ENCODE measurements at regions not wholly inside any gene's neighbourhood (a gene's known extent, or its start where the extent isn't known, plus 50 kb on each side); places are given as distances from the start of the nearest gene placed in this dataset.

- Histone ChIP-seq H3K9me3 (ENCODE audit: control insufficient read depth in 2 of 3, insufficient read depth in 1 of 3, low read length in 3 of 3) (no peaks in the 10 kb centered on the region), H3K36me3 (ENCODE audit: control insufficient read depth in 2 of 3, insufficient read depth in 3 of 3, low read length in 3 of 3) (no peaks in the 10 kb centered on the region), H3K27ac (ENCODE audit: low read depth in 2 of 2, low read length in 2 of 2) (no peak overlapping the region), H3K27me3 (ENCODE audit: control insufficient read depth, insufficient read depth, low read length) (no peaks in the 10 kb centered on the region), H3K9ac (ENCODE audit: low read length in 3 of 3) (no peak overlapping the region), H3K4me1 (ENCODE audit: control insufficient read depth in 2 of 3, insufficient read depth in 2 of 3, low read depth in 1 of 3, low read length in 3 of 3) (no peaks in the 10 kb centered on the region), H3K4me3 (ENCODE audit: low read length in 3 of 3) (no peak overlapping the region)
- intact Hi-C loops (cut with DNase I), result no loop called here
- FAIRE-seq (no peak), DNase-seq (no peak)
- TF ChIP-seq CTCF (IDR thresholded peaks at IDR 0.05; ENCODE audit: borderline replicate concordance, extremely low read depth, insufficient read depth), result no peak
Measured at GRCh38 chr12:13716119-13716518, 265.3 kb downstream of the GRIN2B start.

- intact Hi-C loops (cut with DNase I), result no loop called here
- TF ChIP-seq CTCF (IDR thresholded peaks at IDR 0.05; ENCODE audit: borderline replicate concordance, extremely low read depth, insufficient read depth), result no peak
- Histone ChIP-seq H3K4me3 (ENCODE audit: low read length in 3 of 3) (no peak overlapping the region), H3K36me3 (ENCODE audit: control insufficient read depth in 2 of 3, insufficient read depth in 3 of 3, low read length in 3 of 3) (no peaks in the 10 kb centered on the region), H3K9me3 (ENCODE audit: control insufficient read depth in 2 of 3, insufficient read depth in 1 of 3, low read length in 3 of 3) (no peaks in the 10 kb centered on the region), H3K9ac (ENCODE audit: low read length in 3 of 3) (no peak overlapping the region), H3K27me3 (ENCODE audit: control insufficient read depth, insufficient read depth, low read length) (no peaks in the 10 kb centered on the region), H3K27ac (ENCODE audit: low read depth in 2 of 2, low read length in 2 of 2) (no peak overlapping the region), H3K4me1 (ENCODE audit: control insufficient read depth in 2 of 3, insufficient read depth in 2 of 3, low read depth in 1 of 3, low read length in 3 of 3) (no peaks in the 10 kb centered on the region)
- DNase-seq, result no peak
- no peak for FAIRE-seq
Measured at GRCh38 chr12:13713556-13714410, 267.6 kb downstream of the GRIN2B start.

- intact Hi-C loops (cut with DNase I), result no loop called here
- FAIRE-seq (no peak), DNase-seq (no peak)
- H3K9ac ChIP-seq (ENCODE audit: low read length in 3 of 3), result no peak overlapping the region
- no peaks in the 10 kb centered on the region for H3K4me1 ChIP-seq (ENCODE audit: control insufficient read depth in 2 of 3, insufficient read depth in 2 of 3, low read depth in 1 of 3, low read length in 3 of 3)
- no peaks in the 10 kb centered on the region for H3K27me3 ChIP-seq (ENCODE audit: control insufficient read depth, insufficient read depth, low read length)
- no peak overlapping the region for H3K27ac ChIP-seq (ENCODE audit: low read depth in 2 of 2, low read length in 2 of 2)
- no peaks in the 10 kb centered on the region for H3K36me3 ChIP-seq (ENCODE audit: control insufficient read depth in 2 of 3, insufficient read depth in 3 of 3, low read length in 3 of 3)
- no peaks in the 10 kb centered on the region for H3K9me3 ChIP-seq (ENCODE audit: control insufficient read depth in 2 of 3, insufficient read depth in 1 of 3, low read length in 3 of 3)
- no peak overlapping the region for H3K4me3 ChIP-seq (ENCODE audit: low read length in 3 of 3)
- no peak for TF ChIP-seq CTCF (IDR thresholded peaks at IDR 0.05; ENCODE audit: borderline replicate concordance, extremely low read depth, insufficient read depth)
Measured at GRCh38 chr12:13707829-13708228, 273.6 kb downstream of the GRIN2B start.
